Osteocyte (in vitro differentiated cells): ENCODE measurements at regions not wholly inside any gene's neighbourhood (a gene's known extent, or its start where the extent isn't known, plus 50 kb on each side); places are given as distances from the start of the nearest gene placed in this dataset.

ENCODE experiments used
- DNase-seq: peaks from one replicate; pipeline ENCODE4 v3.0.0; 2021; ENCODE audit warnings: mixed read lengths; ENCODE audit not compliant: unreplicated experiment; ENCODE audit errors: extremely low spot score
- H3K27ac Mint-ChIP-seq: one replicate; pipeline ENCODE4 v1.8.0; 2021; ENCODE audit warnings: mild to moderate bottlenecking, mixed read lengths; ENCODE audit not compliant: unreplicated experiment
- H3K27me3 Mint-ChIP-seq: one replicate; pipeline ENCODE4 v1.8.0; 2021; ENCODE audit warnings: mixed read lengths; ENCODE audit not compliant: unreplicated experiment
- H3K36me3 Mint-ChIP-seq: one replicate; pipeline ENCODE4 v1.8.0; 2021; ENCODE audit warnings: mixed read lengths; ENCODE audit not compliant: unreplicated experiment
- H3K4me1 Mint-ChIP-seq: one replicate; pipeline ENCODE4 v1.8.0; 2021; ENCODE audit warnings: mixed read lengths; ENCODE audit not compliant: unreplicated experiment
- H3K4me3 Mint-ChIP-seq: one replicate; pipeline ENCODE4 v1.8.0; 2021; ENCODE audit warnings: mild to moderate bottlenecking, moderate library complexity, mixed read lengths; ENCODE audit not compliant: unreplicated experiment
- H3K9me3 Mint-ChIP-seq: one replicate; pipeline ENCODE4 v1.8.0; 2021; ENCODE audit warnings: mixed read lengths; ENCODE audit not compliant: unreplicated experiment
- TF ChIP-seq, protein P1 (sequence below): fragments of 200-600 bp; sonication (generic); IDR thresholded peaks from 2 replicates; pipeline ENCODE4 v1.5.0; 2021; ENCODE audit warnings: antibody characterized with exemption, mild to moderate bottlenecking, moderate library complexity

DNA sequence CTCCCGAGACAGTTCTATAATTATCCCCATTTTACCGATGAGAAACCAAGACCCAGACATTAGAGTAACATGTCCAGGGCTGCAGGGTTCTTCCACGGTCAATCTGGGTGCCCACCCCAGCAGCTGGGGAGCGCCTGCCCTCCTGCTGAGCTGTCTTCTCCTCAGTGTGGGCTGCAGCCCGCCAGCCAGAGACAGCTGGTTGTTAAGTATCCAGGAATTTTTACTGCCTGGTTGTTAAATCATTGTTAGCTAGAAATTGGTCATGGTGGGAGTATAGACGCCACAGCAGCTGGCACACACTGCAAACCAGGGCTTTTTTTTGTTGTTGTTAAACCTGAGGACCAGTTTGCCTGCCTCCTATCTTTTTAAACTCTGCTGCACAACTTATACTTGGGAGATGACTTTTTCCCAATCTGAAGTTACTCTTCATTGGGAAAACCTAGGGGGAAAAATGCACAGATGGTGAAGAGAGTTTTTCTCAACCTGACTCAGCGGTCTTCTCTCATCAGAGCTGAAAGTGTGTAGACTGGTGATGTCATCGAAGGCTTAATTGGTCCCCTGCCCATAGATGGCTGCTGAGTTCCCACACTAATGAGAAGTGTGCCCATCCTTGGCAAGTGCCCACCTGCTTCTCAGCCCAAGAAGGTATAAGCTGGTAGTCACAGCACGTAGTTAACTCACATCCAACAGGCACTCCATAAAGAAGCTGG lies 208.6 kb downstream of the DRD1 start:
- H3K36me3 Mint-ChIP-seq: no peaks in the 10 kb centered on the region
- H3K9me3 Mint-ChIP-seq: peaks cover 15% of the 10 kb centered on the region
- no peak for DNase-seq
- no peak overlapping the region for H3K27ac Mint-ChIP-seq
- H3K4me1 Mint-ChIP-seq: no peaks in the 10 kb centered on the region
- no peak overlapping the region for H3K4me3 Mint-ChIP-seq
- TF ChIP-seq, protein P1, sequence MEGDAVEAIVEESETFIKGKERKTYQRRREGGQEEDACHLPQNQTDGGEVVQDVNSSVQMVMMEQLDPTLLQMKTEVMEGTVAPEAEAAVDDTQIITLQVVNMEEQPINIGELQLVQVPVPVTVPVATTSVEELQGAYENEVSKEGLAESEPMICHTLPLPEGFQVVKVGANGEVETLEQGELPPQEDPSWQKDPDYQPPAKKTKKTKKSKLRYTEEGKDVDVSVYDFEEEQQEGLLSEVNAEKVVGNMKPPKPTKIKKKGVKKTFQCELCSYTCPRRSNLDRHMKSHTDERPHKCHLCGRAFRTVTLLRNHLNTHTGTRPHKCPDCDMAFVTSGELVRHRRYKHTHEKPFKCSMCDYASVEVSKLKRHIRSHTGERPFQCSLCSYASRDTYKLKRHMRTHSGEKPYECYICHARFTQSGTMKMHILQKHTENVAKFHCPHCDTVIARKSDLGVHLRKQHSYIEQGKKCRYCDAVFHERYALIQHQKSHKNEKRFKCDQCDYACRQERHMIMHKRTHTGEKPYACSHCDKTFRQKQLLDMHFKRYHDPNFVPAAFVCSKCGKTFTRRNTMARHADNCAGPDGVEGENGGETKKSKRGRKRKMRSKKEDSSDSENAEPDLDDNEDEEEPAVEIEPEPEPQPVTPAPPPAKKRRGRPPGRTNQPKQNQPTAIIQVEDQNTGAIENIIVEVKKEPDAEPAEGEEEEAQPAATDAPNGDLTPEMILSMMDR: no peak
- H3K27me3 Mint-ChIP-seq: no peaks in the 10 kb centered on the region

DNA sequence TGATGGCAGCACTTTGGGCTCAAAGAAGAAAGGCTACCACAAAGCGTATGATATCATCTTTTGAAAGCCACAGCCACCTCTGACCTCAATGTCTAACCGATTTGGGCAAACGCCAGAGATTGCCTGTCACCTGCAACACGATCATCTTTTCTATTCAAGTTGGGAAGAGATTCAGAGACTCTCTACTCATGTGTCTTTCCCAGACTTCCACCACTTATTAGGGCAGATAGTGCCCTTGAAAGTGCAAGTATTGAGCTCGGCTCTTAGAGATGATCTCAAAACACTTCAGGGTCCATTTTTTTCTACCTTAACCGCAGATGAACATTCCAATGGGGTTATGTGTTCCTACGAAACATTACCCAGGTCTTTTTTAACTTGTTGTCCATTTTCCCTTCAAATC lies 213.7 kb downstream of the DRD1 start:
- no peak overlapping the region for H3K27ac Mint-ChIP-seq
- TF ChIP-seq, protein P1: no peak
- H3K4me3 Mint-ChIP-seq: no peak overlapping the region
- no peaks in the 10 kb centered on the region for H3K36me3 Mint-ChIP-seq
- no peaks in the 10 kb centered on the region for H3K27me3 Mint-ChIP-seq
- H3K9me3 Mint-ChIP-seq: peaks cover 11% of the 10 kb centered on the region
- no peaks in the 10 kb centered on the region for H3K4me1 Mint-ChIP-seq
- DNase-seq: no peak

DNA sequence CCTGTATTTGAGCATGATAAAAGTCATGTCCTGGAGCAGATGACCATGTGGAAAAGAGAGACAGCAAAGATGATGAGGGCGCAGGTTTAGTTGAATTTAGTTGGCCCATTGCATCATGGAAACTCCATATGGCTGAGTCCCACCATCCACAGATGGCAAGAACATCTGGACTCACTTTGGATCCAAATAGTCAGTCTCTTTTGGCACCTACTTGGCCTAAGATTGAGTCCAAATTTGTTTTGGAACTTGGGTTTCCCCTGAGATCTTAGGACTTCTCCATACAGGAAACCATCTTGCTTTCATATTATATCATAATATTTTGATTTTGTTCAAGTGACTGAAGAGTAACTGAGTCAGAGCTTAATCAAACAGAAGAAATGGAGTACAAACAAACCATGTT lies 217.5 kb downstream of the DRD1 start:
- DNase-seq: no peak
- H3K4me1 Mint-ChIP-seq: no peaks in the 10 kb centered on the region
- no peak overlapping the region for H3K4me3 Mint-ChIP-seq
- peaks cover 13% of the 10 kb centered on the region for H3K9me3 Mint-ChIP-seq
- H3K27me3 Mint-ChIP-seq: no peaks in the 10 kb centered on the region
- H3K36me3 Mint-ChIP-seq: no peaks in the 10 kb centered on the region
- no peak overlapping the region for H3K27ac Mint-ChIP-seq
- TF ChIP-seq, protein P1: no peak

DNA sequence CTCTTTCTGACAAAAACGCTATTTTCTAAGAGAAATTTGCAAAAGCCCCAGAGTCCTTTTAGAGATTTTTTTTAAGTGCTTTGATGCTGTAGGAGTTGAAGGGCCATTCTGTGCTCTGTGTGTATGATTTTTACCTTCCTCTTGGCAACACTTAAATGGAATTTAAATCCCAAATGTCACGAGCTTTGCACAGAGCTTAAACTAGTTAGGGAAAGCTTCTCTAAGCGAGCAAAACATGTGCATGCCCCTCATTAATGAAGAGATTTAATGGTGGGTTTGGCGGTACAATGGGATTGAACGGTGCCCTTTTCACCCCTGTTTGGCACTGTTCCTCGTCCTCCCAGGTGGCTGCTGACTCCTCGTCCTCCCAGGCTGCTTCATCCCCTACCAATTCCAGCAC lies 220.7 kb downstream of the DRD1 start:
- no peaks in the 10 kb centered on the region for H3K4me1 Mint-ChIP-seq
- TF ChIP-seq, protein P1: no peak
- no peak overlapping the region for H3K27ac Mint-ChIP-seq
- DNase-seq: no peak
- no peaks in the 10 kb centered on the region for H3K36me3 Mint-ChIP-seq
- H3K27me3 Mint-ChIP-seq: no peaks in the 10 kb centered on the region
- no peak overlapping the region for H3K4me3 Mint-ChIP-seq
- H3K9me3 Mint-ChIP-seq: peaks cover 4% of the 10 kb centered on the region

DNA sequence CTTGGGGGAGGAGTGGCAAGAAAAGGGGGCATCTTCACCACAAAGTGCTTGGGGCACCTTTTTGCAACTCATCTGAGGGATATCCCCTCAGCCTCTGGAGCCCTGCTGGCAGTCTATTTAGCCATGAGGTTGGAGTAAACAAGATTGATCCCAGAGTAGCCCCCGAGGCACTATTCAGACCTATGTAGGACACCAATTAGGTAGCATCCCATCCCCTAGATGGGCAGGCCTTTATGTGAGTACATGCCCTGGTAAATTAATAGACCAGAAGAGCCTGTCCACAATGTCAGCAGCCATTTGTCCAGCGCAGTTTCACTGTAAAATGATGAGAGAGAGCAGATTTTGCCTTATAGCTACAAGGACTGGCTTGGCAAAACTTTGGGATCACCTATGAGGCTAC lies 221.4 kb downstream of the DRD1 start:
- Mint-ChIP-seq H3K27ac (no peak overlapping the region), H3K4me3 (no peak overlapping the region), H3K9me3 (peaks cover 4% of the 10 kb centered on the region)

More for the DNA sequence above, 221.4 kb downstream of the DRD1 start:
- Mint-ChIP-seq H3K36me3 (no peaks in the 10 kb centered on the region), H3K27me3 (no peaks in the 10 kb centered on the region), H3K4me1 (no peaks in the 10 kb centered on the region)
- DNase-seq: no peak
- TF ChIP-seq, protein P1: no peak
